Mammary epithelial cell (primary cell): ENCODE measurements at regions not wholly inside any gene's neighbourhood (a gene's known extent, or its start where the extent isn't known, plus 50 kb on each side); places are given as distances from the start of the nearest gene placed in this dataset.
A peak's percentile ranks its signal among the peaks of the same experiment; 100 is the strongest.

Source experiments
- EZH2 ChIP-seq: IDR thresholded peaks from 2 replicates; pipeline ENCODE4 v1.6.1; 2012; ENCODE audit warnings: low read length, inconsistent platforms, borderline replicate concordance
- TF ChIP-seq, protein P1 (sequence below), 2 donors: IDR thresholded peaks in 1 of 2; conservative IDR thresholded peaks in 1 of 2; 2 replicates each; pipeline ENCODE4 v1.5.1; 2011 to 2012; ENCODE audit warnings: inconsistent platforms in 2 of 2, low read length in 2 of 2, mild to moderate bottlenecking in 2 of 2, control low read depth in 1 of 2, low read depth in 1 of 2; ENCODE audit not compliant: insufficient read depth in 1 of 2; ENCODE audit errors: extremely low read depth in 1 of 2

GRCh38 chr13:84132491-84132890 is 250.2 kb upstream of the SLITRK1 start:
- TF ChIP-seq, protein P1, sequence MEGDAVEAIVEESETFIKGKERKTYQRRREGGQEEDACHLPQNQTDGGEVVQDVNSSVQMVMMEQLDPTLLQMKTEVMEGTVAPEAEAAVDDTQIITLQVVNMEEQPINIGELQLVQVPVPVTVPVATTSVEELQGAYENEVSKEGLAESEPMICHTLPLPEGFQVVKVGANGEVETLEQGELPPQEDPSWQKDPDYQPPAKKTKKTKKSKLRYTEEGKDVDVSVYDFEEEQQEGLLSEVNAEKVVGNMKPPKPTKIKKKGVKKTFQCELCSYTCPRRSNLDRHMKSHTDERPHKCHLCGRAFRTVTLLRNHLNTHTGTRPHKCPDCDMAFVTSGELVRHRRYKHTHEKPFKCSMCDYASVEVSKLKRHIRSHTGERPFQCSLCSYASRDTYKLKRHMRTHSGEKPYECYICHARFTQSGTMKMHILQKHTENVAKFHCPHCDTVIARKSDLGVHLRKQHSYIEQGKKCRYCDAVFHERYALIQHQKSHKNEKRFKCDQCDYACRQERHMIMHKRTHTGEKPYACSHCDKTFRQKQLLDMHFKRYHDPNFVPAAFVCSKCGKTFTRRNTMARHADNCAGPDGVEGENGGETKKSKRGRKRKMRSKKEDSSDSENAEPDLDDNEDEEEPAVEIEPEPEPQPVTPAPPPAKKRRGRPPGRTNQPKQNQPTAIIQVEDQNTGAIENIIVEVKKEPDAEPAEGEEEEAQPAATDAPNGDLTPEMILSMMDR (conservative IDR thresholded peaks at IDR 0.05 in 1 of 2, IDR thresholded peaks at IDR 0.05 in 1 of 2; ENCODE audit: extremely low read depth in 1 of 2, insufficient read depth in 1 of 2, low read depth in 1 of 2, low read length in 2 of 2) = peak in 1 of 2 donors; percentile 28
- no peak for TF ChIP-seq EZH2
